Trophoblast cell (in vitro differentiated cells and primary cell): ENCODE measurements at regions not wholly inside any gene's neighbourhood (a gene's known extent, or its start where the extent isn't known, plus 50 kb on each side); places are given as distances from the start of the nearest gene placed in this dataset.
A peak's percentile ranks its signal among the peaks of the same experiment; 100 is the strongest.

Source experiments
- DNase-seq, 2 donors: peaks; one replicate each; pipeline ENCODE4 v3.0.0-alpha.2; 2016
- H2AFZ ChIP-seq: 2 replicates; pipeline ENCODE4 v1.6.1; 2013; ENCODE audit warnings: low read length, moderate library complexity, mild to moderate bottlenecking; ENCODE audit not compliant: insufficient read depth, poor library complexity
- H2AK5ac ChIP-seq: 2 replicates; pipeline ENCODE4 v1.6.1; 2013; ENCODE audit warnings: mild to moderate bottlenecking, low read length
- H2BK120ac ChIP-seq: 2 replicates; pipeline ENCODE4 v1.6.1; 2013; ENCODE audit warnings: low read length, mild to moderate bottlenecking, moderate library complexity; ENCODE audit not compliant: insufficient read depth, poor library complexity
- H2BK12ac ChIP-seq: 2 replicates; pipeline ENCODE4 v1.6.1; 2013; ENCODE audit warnings: mild to moderate bottlenecking, low read length, moderate library complexity
- H2BK5ac ChIP-seq: 2 replicates; pipeline ENCODE4 v1.6.1; 2013; ENCODE audit warnings: low read length, low read depth, moderate library complexity, mild to moderate bottlenecking; ENCODE audit not compliant: poor library complexity
- H3K14ac ChIP-seq: 2 replicates; pipeline ENCODE4 v1.6.1; 2013; ENCODE audit warnings: mild to moderate bottlenecking, low read length
- H3K18ac ChIP-seq: 2 replicates; pipeline ENCODE4 v1.6.1; 2013; ENCODE audit warnings: mild to moderate bottlenecking, low read length
- H3K23ac ChIP-seq: 2 replicates; pipeline ENCODE4 v1.6.1; 2013; ENCODE audit warnings: low read length
- H3K27ac ChIP-seq: 2 replicates; pipeline ENCODE4 v1.5.1; 2013; ENCODE audit warnings: low read depth, mild to moderate bottlenecking, inconsistent platforms, low read length, moderate library complexity
- H3K27me3 ChIP-seq: 2 replicates; pipeline ENCODE4 v1.6.1; 2013; ENCODE audit warnings: inconsistent platforms, mild to moderate bottlenecking, low read length, moderate library complexity; ENCODE audit not compliant: insufficient read depth
- H3K36me3 ChIP-seq, 2 experiments: 1 replicate in 1 of 2; 2 replicates in 1 of 2; pipeline ENCODE4 v1.6.1; 2013; ENCODE audit warnings: low read length in 2 of 2, mild to moderate bottlenecking in 2 of 2, moderate library complexity in 1 of 2; ENCODE audit not compliant: insufficient read depth in 2 of 2, control insufficient read depth in 1 of 2
- H3K4ac ChIP-seq: 2 replicates; pipeline ENCODE4 v1.6.1; 2013; ENCODE audit warnings: low read depth, mild to moderate bottlenecking, low read length, moderate library complexity
- H3K4me1 ChIP-seq, 2 experiments: 1 replicate in 1 of 2; 2 replicates in 1 of 2; pipeline ENCODE4 v1.6.1; 2013; ENCODE audit warnings: low read length in 2 of 2, mild to moderate bottlenecking in 2 of 2, moderate library complexity in 1 of 2; ENCODE audit not compliant: insufficient read depth in 2 of 2, control insufficient read depth in 1 of 2
- H3K4me2 ChIP-seq: 2 replicates; pipeline ENCODE4 v1.6.1; 2013; ENCODE audit warnings: inconsistent platforms, mild to moderate bottlenecking, low read length, moderate library complexity
- H3K4me3 ChIP-seq: 2 replicates; pipeline ENCODE4 v1.5.1; 2013; ENCODE audit warnings: mild to moderate bottlenecking, low read depth, low read length, inconsistent platforms
- H3K79me1 ChIP-seq: one replicate; pipeline ENCODE4 v1.6.1; 2013; ENCODE audit warnings: low read length
- H3K79me2 ChIP-seq: 2 replicates; pipeline ENCODE4 v1.6.1; 2013; ENCODE audit warnings: low read length, mild to moderate bottlenecking; ENCODE audit not compliant: control insufficient read depth, insufficient read depth, poor library complexity
- H3K9ac ChIP-seq: 2 replicates; pipeline ENCODE4 v1.6.1; 2013; ENCODE audit warnings: mild to moderate bottlenecking, low read length
- H3K9me3 ChIP-seq: 2 replicates; pipeline ENCODE4 v1.6.1; 2013; ENCODE audit warnings: low read depth, mild to moderate bottlenecking, control low read depth, inconsistent platforms, low read length; ENCODE audit not compliant: insufficient read depth
- H4K12ac ChIP-seq: 2 replicates; pipeline ENCODE4 v1.6.1; 2013; ENCODE audit warnings: low read depth, mild to moderate bottlenecking, low read length, moderate library complexity
- H4K8ac ChIP-seq: 2 replicates; pipeline ENCODE4 v1.6.1; 2013; ENCODE audit warnings: low read depth, mild to moderate bottlenecking, low read length, moderate library complexity
- H4K91ac ChIP-seq: one replicate; pipeline ENCODE4 v1.6.1; 2013; ENCODE audit warnings: low read depth, mild to moderate bottlenecking, low read length, moderate library complexity
- WGBS: extraction: QIAGEN DNeasy Blood & Tissue Kit; methylation state at CpG from one replicate; pipeline ENCODE4 v1.1.7; 2013; ENCODE audit warnings: missing lambda C conversion rate; ENCODE audit not compliant: insufficient read length, insufficient coverage; ENCODE audit errors: extremely low coverage; 5-methylcytosine and 5-hydroxymethylcytosine counted together

DNA sequence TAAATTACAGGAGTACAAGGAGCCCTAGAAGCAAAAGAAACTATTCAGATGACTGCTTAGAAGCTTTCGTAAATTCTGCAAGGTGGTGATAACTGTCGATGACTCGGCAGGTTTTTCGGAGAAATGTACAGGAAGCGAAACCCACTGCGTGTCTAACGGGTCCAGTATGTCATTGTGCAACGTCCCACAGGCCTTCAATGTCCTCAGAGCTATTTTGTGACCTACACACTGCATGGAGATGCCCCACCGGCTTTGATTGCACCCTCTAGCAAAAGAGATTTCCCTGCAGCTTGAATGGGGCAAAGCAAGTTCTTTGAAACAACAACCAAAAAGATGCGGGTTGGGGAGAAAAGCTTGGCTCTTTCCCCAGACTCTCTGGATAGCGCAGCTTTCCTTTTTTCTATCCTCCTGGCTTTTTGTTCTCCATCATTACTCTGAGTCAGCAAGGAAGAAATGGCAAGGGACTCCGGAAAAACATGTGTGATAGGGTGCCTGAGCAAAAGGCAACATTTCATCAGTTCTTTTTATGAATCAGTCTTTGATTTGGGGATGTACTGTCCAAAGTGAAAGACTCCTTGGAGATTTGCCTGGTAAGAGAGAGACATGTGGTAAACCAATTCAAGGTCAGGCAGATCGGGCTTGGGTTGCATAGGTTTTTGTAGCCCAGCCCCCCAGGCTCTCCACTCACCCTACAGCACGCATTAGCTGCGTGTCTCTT lies 112.0 kb upstream of the TBL1X start:
- Histone ChIP-seq H2AFZ (no peak overlapping the region), H3K79me2 (no peaks in the 10 kb centered on the region), H3K27ac (no peak overlapping the region), H3K79me1 (no peaks in the 10 kb centered on the region), H3K4me1 (peaks cover 0 to 2% of the 10 kb centered on the region in 2 experiments), H4K12ac (no peak overlapping the region), H4K91ac (no peak overlapping the region), H3K14ac (no peak overlapping the region), H3K18ac (no peak overlapping the region), H3K4me3 (no peak overlapping the region), H2AK5ac (no peak overlapping the region), H3K4ac (no peak overlapping the region), H2BK12ac (no peak overlapping the region), H3K9me3 (no peaks in the 10 kb centered on the region), H2BK5ac (no peak overlapping the region), H3K23ac (no peak overlapping the region), H2BK120ac (no peak overlapping the region), H3K27me3 (no peaks in the 10 kb centered on the region), H4K8ac (no peak overlapping the region), H3K4me2 (no peak overlapping the region), H3K9ac (no peak overlapping the region), H3K36me3 (no peaks in the 10 kb centered on the region)
- peak; percentile 68 to 80 for DNase-seq
- WGBS = no CpG with 5 or more reads among the region's 15 CpGs

DNA sequence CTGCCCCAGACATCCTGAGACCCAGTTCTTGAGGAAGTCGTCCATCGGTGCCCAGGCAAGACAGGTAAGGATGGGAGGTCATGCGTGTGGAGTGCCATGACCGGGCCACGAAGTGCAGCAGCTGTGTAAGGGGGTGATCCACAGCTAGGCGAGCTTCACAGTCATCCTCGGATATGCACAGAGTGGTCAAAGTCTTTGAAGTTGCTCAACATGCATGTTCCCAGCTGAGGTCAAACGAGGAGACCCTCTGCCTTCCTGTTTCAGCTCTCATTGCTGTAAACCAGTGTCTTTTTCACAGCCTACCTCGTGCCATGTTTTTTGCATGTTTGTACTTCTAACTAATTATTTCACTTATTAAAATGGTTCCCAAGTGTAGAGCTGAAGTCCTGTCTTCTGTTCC lies 109.9 kb upstream of the TBL1X start:
- H3K27me3 ChIP-seq = no peaks in the 10 kb centered on the region
- H2AFZ ChIP-seq = no peak overlapping the region
- WGBS = no CpG with 5 or more reads among the region's 9 CpGs
- peaks cover 0 to 2% of the 10 kb centered on the region in 2 experiments for H3K4me1 ChIP-seq
- no peak overlapping the region for H3K18ac ChIP-seq
- no peaks in the 10 kb centered on the region for H3K79me1 ChIP-seq
- H2BK5ac ChIP-seq = no peak overlapping the region
- H3K79me2 ChIP-seq = no peaks in the 10 kb centered on the region
- no peak for DNase-seq
- no peak overlapping the region for H4K8ac ChIP-seq
- no peak overlapping the region for H2BK12ac ChIP-seq
- no peaks in the 10 kb centered on the region for H3K36me3 ChIP-seq
- H3K9ac ChIP-seq = no peak overlapping the region
- H3K9me3 ChIP-seq = no peaks in the 10 kb centered on the region
- H3K14ac ChIP-seq = no peak overlapping the region
- no peak overlapping the region for H3K4me2 ChIP-seq
- H2BK120ac ChIP-seq = no peak overlapping the region
- no peak overlapping the region for H2AK5ac ChIP-seq
- H3K27ac ChIP-seq = no peak overlapping the region
- H4K91ac ChIP-seq = no peak overlapping the region
- no peak overlapping the region for H3K23ac ChIP-seq
- H3K4ac ChIP-seq = no peak overlapping the region
- no peak overlapping the region for H3K4me3 ChIP-seq
- H4K12ac ChIP-seq = no peak overlapping the region

DNA sequence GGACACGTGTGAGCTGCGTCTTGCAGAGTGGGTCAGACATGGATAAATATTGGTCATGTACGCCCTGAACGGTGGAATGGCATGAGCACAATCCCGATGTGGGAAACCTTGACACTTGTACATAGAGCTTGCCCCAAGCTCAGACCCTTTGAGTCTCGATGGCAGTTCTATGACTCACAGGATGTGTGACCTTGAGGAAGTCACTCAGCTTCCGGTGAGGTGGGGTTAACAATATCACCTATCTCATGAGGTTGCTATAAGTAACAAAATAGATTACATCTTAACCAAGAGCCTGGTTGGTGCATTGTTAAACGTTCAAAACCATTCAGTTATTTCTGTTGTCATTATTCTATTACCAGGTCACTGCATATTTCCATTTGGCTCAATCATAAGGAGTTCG lies 109.1 kb upstream of the TBL1X start:
- Histone ChIP-seq H3K79me1 (no peaks in the 10 kb centered on the region), H2BK12ac (no peak overlapping the region), H3K9me3 (no peaks in the 10 kb centered on the region), H2BK120ac (no peak overlapping the region), H2AFZ (no peak overlapping the region), H4K12ac (no peak overlapping the region), H3K9ac (no peak overlapping the region), H3K4me1 (peaks cover 0 to 2% of the 10 kb centered on the region in 2 experiments), H3K4me2 (no peak overlapping the region), H3K4ac (no peak overlapping the region), H3K4me3 (no peak overlapping the region), H3K23ac (no peak overlapping the region), H3K27ac (no peak overlapping the region), H3K18ac (no peak overlapping the region), H2BK5ac (no peak overlapping the region), H2AK5ac (no peak overlapping the region), H3K36me3 (no peaks in the 10 kb centered on the region), H3K27me3 (no peaks in the 10 kb centered on the region), H3K79me2 (no peaks in the 10 kb centered on the region), H4K8ac (no peak overlapping the region), H4K91ac (no peak overlapping the region), H3K14ac (no peak overlapping the region)
- WGBS = no CpG with 5 or more reads among the region's 9 CpGs
- DNase-seq = no peak

DNA sequence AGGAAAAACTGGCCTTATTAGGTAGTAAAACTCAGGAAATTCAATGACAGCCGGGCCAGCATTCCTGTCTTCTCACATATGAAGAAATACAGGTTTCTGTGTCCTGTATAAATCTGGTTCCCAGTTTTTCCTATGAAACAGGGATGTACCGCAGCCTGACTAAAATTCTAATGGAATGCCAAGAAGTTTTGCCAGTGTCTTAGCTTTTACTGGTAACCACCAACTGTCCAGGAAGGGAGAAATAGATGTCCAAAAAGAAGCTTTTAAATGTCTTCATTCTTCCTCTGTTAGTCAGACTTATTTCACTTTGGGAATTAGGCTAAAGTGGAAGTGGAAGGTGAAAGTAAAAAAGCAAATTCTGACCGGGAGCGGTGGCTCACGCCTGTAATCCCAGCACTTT lies 108.0 kb upstream of the TBL1X start:
- H2BK5ac ChIP-seq = no peak overlapping the region
- H2BK120ac ChIP-seq = no peak overlapping the region
- no peak overlapping the region for H3K18ac ChIP-seq
- no peak overlapping the region for H3K27ac ChIP-seq
- no peaks in the 10 kb centered on the region for H3K79me2 ChIP-seq
- H3K9ac ChIP-seq = no peak overlapping the region
- H3K27me3 ChIP-seq = no peaks in the 10 kb centered on the region
- no peak overlapping the region for H2AFZ ChIP-seq
- no peak overlapping the region for H2BK12ac ChIP-seq
- H3K4me1 ChIP-seq = peaks cover 0 to 2% of the 10 kb centered on the region in 2 experiments
- no peak overlapping the region for H3K4ac ChIP-seq
- no peak overlapping the region for H3K23ac ChIP-seq
- no peak overlapping the region for H3K4me2 ChIP-seq
- no peak overlapping the region for H4K91ac ChIP-seq
- H4K8ac ChIP-seq = no peak overlapping the region
- H4K12ac ChIP-seq = no peak overlapping the region
- no peaks in the 10 kb centered on the region for H3K79me1 ChIP-seq
- no peak overlapping the region for H2AK5ac ChIP-seq
- no peak overlapping the region for H3K14ac ChIP-seq
- H3K36me3 ChIP-seq = no peaks in the 10 kb centered on the region
- H3K4me3 ChIP-seq = no peak overlapping the region
- no peaks in the 10 kb centered on the region for H3K9me3 ChIP-seq
- WGBS = no CpG with 5 or more reads among the region's 5 CpGs
- DNase-seq = peak; percentile 17 to 63
